Activated CD4-positive, alpha-beta T cell treated with anti-CD3 and anti-CD28 coated beads, Interleukin-2, amount 10 ng/mL, durations not matched to agents 7 days and 5 days (primary cell): ENCODE measurements at regions not wholly inside any gene's neighbourhood (a gene's known extent, or its start where the extent isn't known, plus 50 kb on each side); places are given as distances from the start of the nearest gene placed in this dataset.

Experiments used
- CTCF ChIA-PET: fragments of 350-600 bp; sonication (Branson Sonifier 250); formaldehyde crosslinking; loops from one replicate; lab custom pipeline; 2021; ENCODE audit warnings: antibody characterized with exemption; lab: Charles Lee
- POLR2A ChIA-PET: fragments of 350-600 bp; sonication (Branson Sonifier 250); formaldehyde crosslinking; loops from one replicate; lab custom pipeline; 2021; ENCODE audit warnings: antibody characterized with exemption; lab: Charles Lee
- DNase-seq: peaks from one replicate; pipeline ENCODE4 v3.0.0-alpha.2; 2020
- H3K27ac Mint-ChIP-seq: one replicate; pipeline ENCODE4 v1.8.0; 2021; ENCODE audit warnings: mild to moderate bottlenecking, moderate library complexity, mixed read lengths
- H3K27me3 Mint-ChIP-seq: one replicate; pipeline ENCODE4 v1.8.0; 2021; ENCODE audit warnings: mixed read lengths
- H3K36me3 Mint-ChIP-seq: one replicate; pipeline ENCODE4 v1.8.0; 2021; ENCODE audit warnings: low read depth, mixed read lengths
- H3K4me1 Mint-ChIP-seq: one replicate; pipeline ENCODE4 v1.8.0; 2021; ENCODE audit warnings: mixed read lengths
- H3K4me3 Mint-ChIP-seq: one replicate; pipeline ENCODE4 v1.8.0; 2021; ENCODE audit warnings: mild to moderate bottlenecking, moderate library complexity, mixed read lengths
- H3K9me3 Mint-ChIP-seq: one replicate; pipeline ENCODE4 v1.8.0; 2021; ENCODE audit warnings: mixed read lengths

- no peak for DNase-seq
- Mint-ChIP-seq H3K4me3 (no peak overlapping the region), H3K27me3 (no peaks in the 10 kb centered on the region), H3K4me1 (no peaks in the 10 kb centered on the region), H3K27ac (no peak overlapping the region), H3K9me3 (no peaks in the 10 kb centered on the region), H3K36me3 (no peaks in the 10 kb centered on the region)
- ChIA-PET POLR2A (no interaction called here), CTCF (no interaction called here)
Measured at GRCh38 chr2:180456801-180457200, 449.7 kb upstream of the CWC22 start.

- no peaks in the 10 kb centered on the region for H3K4me1 Mint-ChIP-seq
Measured at GRCh38 chr2:180450841-180451240, 443.7 kb upstream of the CWC22 start.

GRCh38 chr2:180449171-180449915 lies 442.2 kb upstream of the CWC22 start:
- Mint-ChIP-seq H3K27ac (no peak overlapping the region), H3K4me1 (no peaks in the 10 kb centered on the region), H3K4me3 (no peak overlapping the region), H3K27me3 (no peaks in the 10 kb centered on the region), H3K9me3 (no peaks in the 10 kb centered on the region), H3K36me3 (no peaks in the 10 kb centered on the region)
- no peak for DNase-seq
- ChIA-PET CTCF (no interaction called here), POLR2A (no interaction called here)

More at GRCh38 chr2:180450841-180451240, 443.7 kb upstream of the CWC22 start:
- POLR2A ChIA-PET = no interaction called here
- Mint-ChIP-seq H3K9me3 (no peaks in the 10 kb centered on the region), H3K36me3 (no peaks in the 10 kb centered on the region), H3K4me3 (no peak overlapping the region), H3K27me3 (no peaks in the 10 kb centered on the region), H3K27ac (no peak overlapping the region)
- DNase-seq = no peak
- CTCF ChIA-PET = no interaction called here

- ChIA-PET POLR2A (no interaction called here), CTCF (no interaction called here)
- Mint-ChIP-seq H3K4me1 (no peaks in the 10 kb centered on the region), H3K36me3 (no peaks in the 10 kb centered on the region), H3K27ac (no peak overlapping the region), H3K27me3 (no peaks in the 10 kb centered on the region), H3K9me3 (no peaks in the 10 kb centered on the region), H3K4me3 (no peak overlapping the region)
- DNase-seq = no peak
Measured at GRCh38 chr2:180446492-180446891, 439.4 kb upstream of the CWC22 start.

GRCh38 chr2:180443888-180444287 lies 436.8 kb upstream of the CWC22 start:
- H3K27me3 Mint-ChIP-seq = no peaks in the 10 kb centered on the region
- CTCF ChIA-PET = no interaction called here
- H3K4me1 Mint-ChIP-seq = no peaks in the 10 kb centered on the region
- no peak for DNase-seq
- H3K27ac Mint-ChIP-seq = no peak overlapping the region
- H3K36me3 Mint-ChIP-seq = no peaks in the 10 kb centered on the region
- H3K4me3 Mint-ChIP-seq = no peak overlapping the region
- POLR2A ChIA-PET = no interaction called here
- H3K9me3 Mint-ChIP-seq = no peaks in the 10 kb centered on the region

GRCh38 chr2:180442860-180443644 lies 436.0 kb upstream of the CWC22 start:
- ChIA-PET CTCF (interaction anchor here (0.6 to 1.2 kb wide), 2 partner anchors 12 to 206 kb away, joined by 3 to 4 read pairs; no protein-coding TSS in a partner anchor), POLR2A (no interaction called here)
- DNase-seq = no peak
- H3K27me3 Mint-ChIP-seq = no peaks in the 10 kb centered on the region
- H3K9me3 Mint-ChIP-seq = no peaks in the 10 kb centered on the region
- H3K27ac Mint-ChIP-seq = no peak overlapping the region
- no peaks in the 10 kb centered on the region for H3K4me1 Mint-ChIP-seq
- H3K4me3 Mint-ChIP-seq = no peak overlapping the region
- H3K36me3 Mint-ChIP-seq = no peaks in the 10 kb centered on the region

GRCh38 chr2:180419212-180419611 lies 412.1 kb upstream of the CWC22 start:
- Mint-ChIP-seq H3K4me1 (no peaks in the 10 kb centered on the region), H3K27me3 (no peaks in the 10 kb centered on the region), H3K4me3 (no peak overlapping the region), H3K36me3 (no peaks in the 10 kb centered on the region), H3K27ac (no peak overlapping the region), H3K9me3 (no peaks in the 10 kb centered on the region)
- CTCF ChIA-PET = no interaction called here
- DNase-seq = no peak
- POLR2A ChIA-PET = no interaction called here

- Mint-ChIP-seq H3K4me1 (no peaks in the 10 kb centered on the region), H3K27me3 (no peaks in the 10 kb centered on the region), H3K36me3 (no peaks in the 10 kb centered on the region), H3K9me3 (no peaks in the 10 kb centered on the region), H3K27ac (no peak overlapping the region), H3K4me3 (no peak overlapping the region)
- POLR2A ChIA-PET = no interaction called here
- CTCF ChIA-PET = no interaction called here
- no peak for DNase-seq
Measured at GRCh38 chr2:180416627-180417026, 409.5 kb upstream of the CWC22 start.

- no peak overlapping the region for H3K27ac Mint-ChIP-seq
- no peak for DNase-seq
- H3K36me3 Mint-ChIP-seq = no peaks in the 10 kb centered on the region
- CTCF ChIA-PET = no interaction called here
- H3K9me3 Mint-ChIP-seq = no peaks in the 10 kb centered on the region
- H3K4me3 Mint-ChIP-seq = no peak overlapping the region
- H3K27me3 Mint-ChIP-seq = no peaks in the 10 kb centered on the region
- H3K4me1 Mint-ChIP-seq = no peaks in the 10 kb centered on the region
- POLR2A ChIA-PET = no interaction called here
Measured at GRCh38 chr2:180413336-180413735, 406.2 kb upstream of the CWC22 start.

- no peaks in the 10 kb centered on the region for H3K4me1 Mint-ChIP-seq
- no peak overlapping the region for H3K27ac Mint-ChIP-seq
- POLR2A ChIA-PET = no interaction called here
- H3K36me3 Mint-ChIP-seq = no peaks in the 10 kb centered on the region
- no peaks in the 10 kb centered on the region for H3K27me3 Mint-ChIP-seq
- CTCF ChIA-PET = no interaction called here
- no peak for DNase-seq
- H3K4me3 Mint-ChIP-seq = no peak overlapping the region
- no peaks in the 10 kb centered on the region for H3K9me3 Mint-ChIP-seq
Measured at GRCh38 chr2:180412219-180412618, 405.1 kb upstream of the CWC22 start.

GRCh38 chr2:180411661-180412060 lies 404.6 kb upstream of the CWC22 start:
- Mint-ChIP-seq H3K4me1 (no peaks in the 10 kb centered on the region), H3K9me3 (no peaks in the 10 kb centered on the region), H3K4me3 (no peak overlapping the region), H3K27ac (no peak overlapping the region), H3K36me3 (no peaks in the 10 kb centered on the region), H3K27me3 (no peaks in the 10 kb centered on the region)
- ChIA-PET POLR2A (no interaction called here), CTCF (no interaction called here)
- no peak for DNase-seq

GRCh38 chr2:180406687-180407086 lies 399.6 kb upstream of the CWC22 start:
- Mint-ChIP-seq H3K36me3 (no peaks in the 10 kb centered on the region), H3K4me3 (no peak overlapping the region), H3K27ac (no peak overlapping the region), H3K4me1 (no peaks in the 10 kb centered on the region), H3K27me3 (no peaks in the 10 kb centered on the region), H3K9me3 (no peaks in the 10 kb centered on the region)
- no peak for DNase-seq
- POLR2A ChIA-PET = no interaction called here
- CTCF ChIA-PET = no interaction called here

- DNase-seq = no peak
- no peaks in the 10 kb centered on the region for H3K36me3 Mint-ChIP-seq
- ChIA-PET CTCF (interaction anchor here (0.6 kb wide), 1 partner anchor 21 kb away, joined by 3 read pairs; no protein-coding TSS in a partner anchor), POLR2A (no interaction called here)
- no peak overlapping the region for H3K27ac Mint-ChIP-seq
- H3K4me3 Mint-ChIP-seq = no peak overlapping the region
- no peaks in the 10 kb centered on the region for H3K4me1 Mint-ChIP-seq
- no peaks in the 10 kb centered on the region for H3K27me3 Mint-ChIP-seq
- no peaks in the 10 kb centered on the region for H3K9me3 Mint-ChIP-seq
Measured at GRCh38 chr2:180405520-180405919, 398.4 kb upstream of the CWC22 start.
